Mucosa of descending colon (tissue), 3 donors: ENCODE measurements at regions not wholly inside any gene's neighbourhood (a gene's known extent, or its start where the extent isn't known, plus 50 kb on each side); places are given as distances from the start of the nearest gene placed in this dataset.

Source experiments
- ATAC-seq: fragments of 200-7000 bp; cut with Tn5 transposase; one replicate; pipeline ENCODE4 v1.9.1; 2020; ENCODE audit warnings: mild to moderate bottlenecking, moderate library complexity
- DNase-seq, 3 donors: peaks; one replicate each; pipeline ENCODE4 v3.0.0-alpha.2; 2020
- H3K36me3 ChIP-seq: fragments of 200-600 bp; one replicate; pipeline ENCODE4 v1.8.0; 2021; ENCODE audit warnings: low read depth, mild to moderate bottlenecking
- H3K4me1 ChIP-seq: fragments of 200-600 bp; one replicate; pipeline ENCODE4 v1.8.0; 2021; ENCODE audit warnings: low read depth, mild to moderate bottlenecking
- H3K4me3 ChIP-seq: fragments of 200-600 bp; one replicate; pipeline ENCODE4 v1.8.0; 2021; ENCODE audit warnings: mild to moderate bottlenecking
- H3K9me3 ChIP-seq: fragments of 200-600 bp; one replicate; pipeline ENCODE4 v1.8.0; 2021; ENCODE audit warnings: mild to moderate bottlenecking
- intact Hi-C, 2 donors: fragments of 100-400 bp; cut with DNase I in 1 of 2; cut with micrococcal nuclease in 1 of 2; formaldehyde crosslinking; loops; one replicate each; pipeline versions ENCODE4 v1.11.0 to v1.11.1; 2022; cut with DNase I, micrococcal nuclease
- TF ChIP-seq, protein P1 (sequence below): fragments of 200-600 bp; IDR thresholded peaks from one replicate; pipeline ENCODE4 v1.8.0; 2022; ENCODE audit warnings: antibody characterized with exemption, mild to moderate bottlenecking
- donor health status: DM: no; HTN: no; CAD: no; lungs with moderate emphysema.
- donor health status: DM: no; HTN: no; CAD: no.
- donor health status: DM: no; HTN: yes; CAD: no.

DNA sequence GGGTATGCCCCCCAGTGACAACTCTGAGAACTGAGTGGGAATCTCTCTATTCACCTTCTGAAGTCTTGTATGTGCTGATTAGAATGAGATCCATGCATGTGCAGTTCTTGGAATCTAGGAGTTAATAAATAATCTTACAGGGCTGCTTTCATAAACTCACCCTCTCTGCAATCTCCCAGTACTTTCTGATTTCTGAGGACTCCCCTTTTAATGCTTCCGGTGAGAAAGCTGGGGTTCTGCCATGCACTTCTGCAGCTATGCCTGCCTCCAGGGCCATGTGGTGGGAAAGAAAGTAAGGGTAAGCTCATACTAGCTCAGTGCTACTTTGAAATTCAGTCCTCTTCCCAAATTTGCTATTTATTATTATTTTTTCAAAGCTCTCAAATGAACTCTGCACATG, 432.9 kb downstream of the MTX2 start:
- no peaks in the 10 kb centered on the region for H3K36me3 ChIP-seq
- no peak for ATAC-seq
- no peak for DNase-seq
- H3K4me3 ChIP-seq, result no peak overlapping the region
- TF ChIP-seq, protein P1, sequence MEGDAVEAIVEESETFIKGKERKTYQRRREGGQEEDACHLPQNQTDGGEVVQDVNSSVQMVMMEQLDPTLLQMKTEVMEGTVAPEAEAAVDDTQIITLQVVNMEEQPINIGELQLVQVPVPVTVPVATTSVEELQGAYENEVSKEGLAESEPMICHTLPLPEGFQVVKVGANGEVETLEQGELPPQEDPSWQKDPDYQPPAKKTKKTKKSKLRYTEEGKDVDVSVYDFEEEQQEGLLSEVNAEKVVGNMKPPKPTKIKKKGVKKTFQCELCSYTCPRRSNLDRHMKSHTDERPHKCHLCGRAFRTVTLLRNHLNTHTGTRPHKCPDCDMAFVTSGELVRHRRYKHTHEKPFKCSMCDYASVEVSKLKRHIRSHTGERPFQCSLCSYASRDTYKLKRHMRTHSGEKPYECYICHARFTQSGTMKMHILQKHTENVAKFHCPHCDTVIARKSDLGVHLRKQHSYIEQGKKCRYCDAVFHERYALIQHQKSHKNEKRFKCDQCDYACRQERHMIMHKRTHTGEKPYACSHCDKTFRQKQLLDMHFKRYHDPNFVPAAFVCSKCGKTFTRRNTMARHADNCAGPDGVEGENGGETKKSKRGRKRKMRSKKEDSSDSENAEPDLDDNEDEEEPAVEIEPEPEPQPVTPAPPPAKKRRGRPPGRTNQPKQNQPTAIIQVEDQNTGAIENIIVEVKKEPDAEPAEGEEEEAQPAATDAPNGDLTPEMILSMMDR, result no peak
- H3K9me3 ChIP-seq, result no peaks in the 10 kb centered on the region
- no peaks in the 10 kb centered on the region for H3K4me1 ChIP-seq
- intact Hi-C loops, result no loop called here

DNA sequence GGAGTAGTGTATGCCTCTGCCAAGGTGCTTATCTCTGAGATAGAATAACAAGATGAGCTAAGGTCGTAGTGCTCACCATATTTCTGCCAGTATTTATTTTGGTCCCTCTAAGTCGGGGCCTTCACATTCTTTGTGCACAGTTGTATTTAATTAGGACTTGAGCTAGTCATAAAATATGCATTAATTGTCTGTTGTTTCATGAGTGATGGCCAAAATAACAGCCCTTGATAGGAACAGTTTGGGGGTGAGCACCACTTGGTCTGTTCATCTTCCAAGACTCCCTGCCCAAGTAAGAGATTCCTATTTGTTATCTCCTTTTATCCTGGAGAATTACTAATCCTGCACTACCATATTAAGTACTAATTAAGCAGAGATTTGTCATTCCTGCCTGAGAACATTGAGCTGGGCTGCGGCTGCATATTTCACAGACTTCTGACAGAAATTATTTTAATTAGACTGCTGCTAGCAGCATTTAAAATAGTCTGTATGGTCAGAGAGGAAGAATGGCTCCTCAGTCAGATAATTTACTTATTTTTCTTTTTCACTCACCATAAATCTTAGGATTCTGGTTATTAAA, 435.1 kb downstream of the MTX2 start:
- Histone ChIP-seq H3K36me3 (no peaks in the 10 kb centered on the region), H3K4me1 (no peaks in the 10 kb centered on the region), H3K4me3 (no peak overlapping the region), H3K9me3 (no peaks in the 10 kb centered on the region)
- DNase-seq, result no peak
- ATAC-seq, result no peak
- TF ChIP-seq, protein P1, result no peak
- intact Hi-C loops, result no loop called here

DNA sequence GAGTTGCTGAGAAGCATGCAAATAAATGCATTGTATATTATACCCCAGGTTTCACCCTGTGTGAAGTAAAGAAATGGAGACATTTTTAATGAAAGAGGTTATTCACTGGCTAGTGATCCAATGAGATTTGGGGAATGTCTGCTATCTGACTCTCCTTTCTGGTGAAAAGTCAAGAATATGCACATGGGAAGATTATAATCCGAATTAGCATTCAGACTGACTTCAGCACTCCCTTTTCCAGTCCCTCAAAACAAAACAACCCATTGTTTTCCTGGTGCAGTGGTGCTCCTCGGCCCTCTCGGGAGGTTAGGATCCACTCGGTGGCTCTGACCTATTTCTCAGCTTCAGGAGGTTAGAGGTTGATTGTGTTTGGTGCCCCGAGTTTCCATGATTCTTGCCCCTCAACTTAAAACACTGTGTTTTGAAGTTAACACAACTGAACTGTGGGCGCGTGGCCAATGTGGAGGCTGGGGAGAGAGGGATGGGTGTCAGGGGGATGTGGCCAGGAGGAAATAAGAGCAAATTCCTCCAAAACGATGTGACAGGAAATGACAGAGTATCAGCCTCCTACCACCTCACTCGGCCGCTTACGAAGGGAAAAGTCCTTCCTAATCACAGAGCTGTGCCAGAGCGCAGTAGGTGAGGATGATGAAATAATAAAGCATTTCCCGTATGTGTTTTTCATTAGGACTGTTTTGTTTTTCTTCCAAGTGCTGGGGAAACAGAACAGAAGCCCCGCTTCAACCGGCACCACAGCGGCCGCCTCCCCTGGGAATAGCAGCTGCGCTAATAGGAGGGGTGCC, 440.1 kb downstream of the MTX2 start:
- DNase-seq (no peak), ATAC-seq (no peak)
- H3K9me3 ChIP-seq, result no peaks in the 10 kb centered on the region
- no peaks in the 10 kb centered on the region for H3K4me1 ChIP-seq
- H3K4me3 ChIP-seq, result no peak overlapping the region
- intact Hi-C loops, result no loop called here
- TF ChIP-seq, protein P1, result no peak
- no peaks in the 10 kb centered on the region for H3K36me3 ChIP-seq

DNA sequence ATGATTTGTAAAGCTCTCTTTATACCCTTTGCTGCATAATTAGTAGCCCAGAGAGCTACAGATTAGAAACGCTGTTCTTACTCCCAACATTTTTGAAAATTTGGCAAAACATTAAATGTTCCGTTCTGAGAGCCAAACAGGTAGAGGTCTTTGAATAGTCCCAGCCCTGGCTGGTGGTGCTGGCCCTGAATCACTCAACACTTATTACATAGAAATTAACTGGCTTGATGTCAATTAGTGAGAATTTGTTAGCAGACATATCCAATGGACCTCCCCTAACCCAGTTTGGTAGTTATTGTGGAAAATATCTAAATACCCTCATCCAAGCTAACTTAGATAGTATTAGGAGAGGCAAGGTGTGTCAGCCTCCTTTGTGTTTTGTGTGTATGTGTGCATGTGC, 440.7 kb downstream of the MTX2 start:
- H3K4me1 ChIP-seq, result no peaks in the 10 kb centered on the region
- DNase-seq (no peak), ATAC-seq (no peak)
- intact Hi-C loops, result no loop called here
- TF ChIP-seq, protein P1, result no peak
- H3K4me3 ChIP-seq, result no peak overlapping the region
- no peaks in the 10 kb centered on the region for H3K9me3 ChIP-seq
- no peaks in the 10 kb centered on the region for H3K36me3 ChIP-seq

DNA sequence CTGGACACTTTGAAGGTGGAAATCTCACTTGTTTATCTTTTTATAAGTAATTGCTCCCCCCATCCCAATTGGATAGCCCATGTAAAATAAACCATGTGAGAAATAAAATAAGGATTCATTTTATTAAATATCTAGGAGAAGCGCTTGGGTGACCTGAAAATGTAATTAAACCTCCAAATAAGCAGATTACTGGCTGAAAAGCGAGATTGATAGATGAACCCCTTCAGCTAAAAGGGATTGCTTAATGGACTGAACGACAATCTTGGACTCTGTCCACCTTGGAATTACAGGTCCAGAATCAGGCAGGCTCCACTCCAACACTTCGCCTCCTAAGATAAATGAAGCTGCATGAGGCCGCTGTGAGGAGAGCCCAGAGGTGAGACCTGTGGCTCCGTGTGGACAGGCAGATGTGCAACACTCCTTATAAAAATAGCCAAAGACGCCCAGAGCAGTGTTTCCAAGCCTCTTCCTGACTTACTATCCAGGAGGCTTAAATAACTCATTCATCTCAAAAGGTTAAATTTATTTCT, 441.5 kb downstream of the MTX2 start:
- TF ChIP-seq, protein P1, result no peak
- H3K36me3 ChIP-seq, result no peaks in the 10 kb centered on the region
- H3K4me3 ChIP-seq, result no peak overlapping the region
- H3K9me3 ChIP-seq, result no peaks in the 10 kb centered on the region
- intact Hi-C loops, result no loop called here
- ATAC-seq (no peak), DNase-seq (no peak)
- no peaks in the 10 kb centered on the region for H3K4me1 ChIP-seq
